H9 (cell line): ENCODE measurements at regions not wholly inside any gene's neighbourhood (a gene's known extent, or its start where the extent isn't known, plus 50 kb on each side); places are given as distances from the start of the nearest gene placed in this dataset.

ENCODE experiments used
- DNase-seq: peaks from one replicate; pipeline ENCODE4 v3.0.0-alpha.2; 2017
- H2AFZ ChIP-seq: one replicate; pipeline ENCODE4 v1.6.1; 2013; ENCODE audit warnings: mild to moderate bottlenecking, low read length, control low read depth, moderate library complexity
- H2AK5ac ChIP-seq: 2 replicates; pipeline ENCODE4 v1.6.1; 2013; ENCODE audit warnings: low read length, control low read depth, mixed read lengths; ENCODE audit not compliant: insufficient read length
- H2BK120ac ChIP-seq: one replicate; pipeline ENCODE4 v1.6.1; 2013; ENCODE audit warnings: low read depth, mild to moderate bottlenecking, low read length, control low read depth, inconsistent platforms; ENCODE audit not compliant: poor library complexity, severe bottlenecking
- H2BK12ac ChIP-seq: 2 replicates; pipeline ENCODE4 v1.6.1; 2013; ENCODE audit warnings: low read length, control low read depth, mixed read lengths, low read depth; ENCODE audit not compliant: insufficient read length
- H2BK15ac ChIP-seq: 2 replicates; pipeline ENCODE4 v1.6.1; 2013; ENCODE audit warnings: low read depth, low read length, control low read depth
- H2BK20ac ChIP-seq: one replicate; pipeline ENCODE4 v1.6.1; 2013; ENCODE audit warnings: low read depth, mild to moderate bottlenecking, low read length, control low read depth, inconsistent platforms; ENCODE audit not compliant: poor library complexity, severe bottlenecking
- H2BK5ac ChIP-seq: 2 replicates; pipeline ENCODE4 v1.6.1; 2013; ENCODE audit warnings: low read length, control low read depth, mixed read lengths; ENCODE audit not compliant: insufficient read length
- H3K14ac ChIP-seq: 2 replicates; pipeline ENCODE4 v1.6.1; 2013; ENCODE audit warnings: low read length, control low read depth; ENCODE audit not compliant: insufficient read depth
- H3K18ac ChIP-seq: 2 replicates; pipeline ENCODE4 v1.6.1; 2013; ENCODE audit warnings: low read depth, mild to moderate bottlenecking, mixed read lengths, low read length, control low read depth; ENCODE audit not compliant: insufficient read length
- H3K23ac ChIP-seq: 2 replicates; pipeline ENCODE4 v1.6.1; 2013; ENCODE audit warnings: low read length, control low read depth, mixed read lengths, low read depth; ENCODE audit not compliant: insufficient read length
- H3K23me2 ChIP-seq: 2 replicates; pipeline ENCODE4 v1.6.1; 2013; ENCODE audit warnings: low read depth, mild to moderate bottlenecking, mixed read lengths, low read length, control low read depth; ENCODE audit not compliant: insufficient read length, poor library complexity, severe bottlenecking
- H3K27ac ChIP-seq: 2 replicates; pipeline ENCODE4 v1.5.1; 2013; ENCODE audit warnings: low read length, control low read depth, mixed read lengths, low read depth; ENCODE audit not compliant: insufficient read length
- H3K27me3 ChIP-seq: 2 replicates; pipeline ENCODE4 v1.6.1; 2013; ENCODE audit warnings: low read length, control low read depth, inconsistent platforms; ENCODE audit not compliant: insufficient read depth
- H3K4ac ChIP-seq: 2 replicates; pipeline ENCODE4 v1.6.1; 2013; ENCODE audit warnings: low read depth, mild to moderate bottlenecking, control low read depth, inconsistent platforms, low read length, moderate library complexity
- H3K4me1 ChIP-seq: 2 replicates; pipeline ENCODE4 v1.6.1; 2013; ENCODE audit warnings: low read length, control low read depth, inconsistent platforms; ENCODE audit not compliant: insufficient read depth
- H3K4me2 ChIP-seq: 2 replicates; pipeline ENCODE4 v1.6.1; 2013; ENCODE audit warnings: low read length, control low read depth, mixed read lengths; ENCODE audit not compliant: insufficient read length, insufficient read depth
- H3K56ac ChIP-seq: 2 replicates; pipeline ENCODE4 v1.6.1; 2013; ENCODE audit warnings: low read depth, mild to moderate bottlenecking, mixed read lengths, low read length, control low read depth; ENCODE audit not compliant: insufficient read length
- H3K79me1 ChIP-seq: 2 replicates; pipeline ENCODE4 v1.6.1; 2013; ENCODE audit warnings: low read depth, mild to moderate bottlenecking, moderate library complexity, low read length, control low read depth, inconsistent platforms; ENCODE audit not compliant: insufficient read depth, poor library complexity, severe bottlenecking
- H3K79me2 ChIP-seq: 2 replicates; pipeline ENCODE4 v1.6.1; 2013; ENCODE audit warnings: low read length, control low read depth, inconsistent platforms; ENCODE audit not compliant: insufficient read depth
- H3K9ac ChIP-seq: 2 replicates; pipeline ENCODE4 v1.6.1; 2013; ENCODE audit warnings: low read length, control low read depth, mixed read lengths; ENCODE audit not compliant: insufficient read length; ENCODE audit errors: extremely low read depth
- H3K9me3 ChIP-seq: one replicate; pipeline ENCODE4 v1.6.1; 2013; ENCODE audit warnings: low read depth, low read length, inconsistent platforms; ENCODE audit not compliant: control insufficient read depth
- H3T11ph ChIP-seq: one replicate; pipeline ENCODE4 v1.6.1; 2013; ENCODE audit warnings: mild to moderate bottlenecking, low read length, control low read depth, inconsistent platforms
- H4K20me1 ChIP-seq: one replicate; pipeline ENCODE4 v1.6.1; 2013; ENCODE audit not compliant: control insufficient read depth, insufficient read length, insufficient read depth
- H4K5ac ChIP-seq: 2 replicates; pipeline ENCODE4 v1.6.1; 2013; ENCODE audit warnings: low read depth, mild to moderate bottlenecking, mixed read lengths, low read length, control low read depth; ENCODE audit not compliant: insufficient read length
- H4K8ac ChIP-seq: replicated peaks from 2 replicates; pipeline ENCODE4 v1.6.1; 2013; ENCODE audit warnings: low read length, control low read depth, mixed read lengths, low read depth; ENCODE audit not compliant: insufficient read length
- H4K91ac ChIP-seq: 2 replicates; pipeline ENCODE4 v1.6.1; 2013; ENCODE audit warnings: low read depth, mild to moderate bottlenecking, moderate library complexity, mixed read lengths, low read length, control low read depth; ENCODE audit not compliant: insufficient read length
- H3K27ac Mint-ChIP-seq, 3 experiments: 2 replicates in 2 of 3; 3 replicates in 1 of 3; pipeline ENCODE4 v1.8.0; 2020 to 2021; ENCODE audit warnings: mixed read lengths in 3 of 3, mild to moderate bottlenecking in 1 of 3, moderate library complexity in 1 of 3
- H3K27me3 Mint-ChIP-seq: 2 replicates; pipeline ENCODE4 v1.8.0; 2021; ENCODE audit warnings: low read depth, mild to moderate bottlenecking, moderate library complexity, mixed read lengths
- H3K36me3 Mint-ChIP-seq, 3 experiments: 2 replicates in 2 of 3; 3 replicates in 1 of 3; pipeline ENCODE4 v1.8.0; 2020 to 2021; ENCODE audit warnings: low read depth in 3 of 3, mixed read lengths in 3 of 3; ENCODE audit not compliant: insufficient read depth in 1 of 3
- H3K4me1 Mint-ChIP-seq, 2 experiments: 2 replicates each; pipeline ENCODE4 v1.8.0; 2020; ENCODE audit warnings: mixed read lengths in 2 of 2
- H3K4me3 Mint-ChIP-seq, 2 experiments: 2 replicates in 1 of 2; 3 replicates in 1 of 2; pipeline ENCODE4 v1.8.0; 2020 to 2021; ENCODE audit warnings: mild to moderate bottlenecking in 2 of 2, mixed read lengths in 2 of 2, moderate library complexity in 1 of 2
- H3K9me3 Mint-ChIP-seq, 2 experiments: 2 replicates in 1 of 2; 3 replicates in 1 of 2; pipeline ENCODE4 v1.8.0; 2020; ENCODE audit warnings: mild to moderate bottlenecking in 2 of 2, mixed read lengths in 2 of 2, moderate library complexity in 1 of 2
- CTCF ChIP-seq: fragments of 200-600 bp; sonication (generic); conservative IDR thresholded peaks from 3 replicates; pipeline ENCODE4 v1.8.0; 2021; ENCODE audit warnings: antibody characterized with exemption, mild to moderate bottlenecking

GRCh38 chr6:113529196-113529595 is 327.9 kb upstream of the MARCKS start:
- H3K4me2 ChIP-seq: no peak overlapping the region
- no peaks in the 10 kb centered on the region for H4K20me1 ChIP-seq
- H3T11ph ChIP-seq: no peak overlapping the region
- no peak overlapping the region for H2BK12ac ChIP-seq
- Mint-ChIP-seq H3K36me3 (peaks cover 0 to 5% (median 2%) of the 10 kb centered on the region in 3 experiments; a peak in 3 of 7 replicates), H3K4me1 (peaks cover 6% of the 10 kb centered on the region in 2 experiments), H3K27me3 (no peaks in the 10 kb centered on the region; the same call in 1 of the 2 replicates), H3K27ac (no peak overlapping the region), H3K4me3 (no peak overlapping the region), H3K9me3 (peaks cover 0 to 4% of the 10 kb centered on the region in 2 experiments; a peak in 1 of 5 replicates)
- no peak overlapping the region for H2BK15ac ChIP-seq
- no peak for TF ChIP-seq CTCF
- no peak overlapping the region for H2BK120ac ChIP-seq
- H3K18ac ChIP-seq: no peak overlapping the region
- no peaks in the 10 kb centered on the region for H3K79me2 ChIP-seq
- H3K56ac ChIP-seq: no peak overlapping the region
- no peaks in the 10 kb centered on the region for H3K79me1 ChIP-seq
- no peak overlapping the region for H3K23ac ChIP-seq
- no peak overlapping the region for H2BK20ac ChIP-seq
- peaks cover 2% of the 10 kb centered on the region; the same call in 1 of the 2 replicates for H3K4me1 ChIP-seq
- H3K14ac ChIP-seq: no peak overlapping the region
- no peak for DNase-seq
- no peaks in the 10 kb centered on the region for H3K27me3 ChIP-seq
- no peak overlapping the region for H3K4ac ChIP-seq
- H4K91ac ChIP-seq: no peak overlapping the region
- no peaks in the 10 kb centered on the region for H3K23me2 ChIP-seq
- no peak overlapping the region for H3K9ac ChIP-seq
- no peak overlapping the region for H4K5ac ChIP-seq
- H4K8ac ChIP-seq: no peak overlapping the region
- no peak overlapping the region for H2AK5ac ChIP-seq
- no peak overlapping the region for H2BK5ac ChIP-seq
- H3K27ac ChIP-seq: no peak overlapping the region
- no peak overlapping the region for H2AFZ ChIP-seq
- no peaks in the 10 kb centered on the region for H3K9me3 ChIP-seq
